Astrocyte of the cerebellum (primary cell): ENCODE measurements at regions not wholly inside any gene's neighbourhood (a gene's known extent, or its start where the extent isn't known, plus 50 kb on each side); places are given as distances from the start of the nearest gene placed in this dataset.

Experiments used
- DNase-seq: peaks from one replicate; pipeline ENCODE4 v3.0.0-alpha.2; 2011; ENCODE audit warnings: low read depth
- H3K4me3 ChIP-seq: 2 replicates; pipeline ENCODE4 v1.5.1; 2011; ENCODE audit warnings: mild to moderate bottlenecking, low read depth, low read length, moderate library complexity
- in situ Hi-C: cut with HindIII; loops from 2 replicates; pipeline ENCODE4 v1.10.0; 2017; ENCODE audit warnings: low sequenced_read_pairs
- TF ChIP-seq, protein P1 (sequence below): IDR thresholded peaks from 2 replicates; pipeline ENCODE4 v1.5.1; 2012; ENCODE audit warnings: low read length, low read depth, moderate library complexity, mild to moderate bottlenecking; ENCODE audit errors: missing control alignments

DNA sequence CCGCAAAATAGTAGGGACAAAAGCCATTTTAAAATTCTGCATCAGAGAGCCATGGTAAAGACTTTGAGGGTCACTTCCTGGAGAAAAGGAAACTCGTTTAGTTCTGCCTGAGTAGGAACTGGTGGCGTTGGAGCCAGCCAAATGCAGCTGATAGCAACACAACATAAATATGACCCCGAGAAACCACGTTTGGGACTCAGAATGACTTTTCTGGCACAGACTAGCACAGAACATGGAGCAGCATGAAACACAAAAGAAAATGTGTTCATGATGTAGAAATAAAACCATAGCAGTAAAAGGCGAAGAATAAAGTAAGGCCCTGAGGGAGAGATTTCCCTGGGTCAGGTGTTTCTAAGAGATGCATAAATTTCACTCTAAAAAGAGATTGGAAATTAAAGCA lies 149.2 kb upstream of the KLHL29 start:
- DNase-seq: no peak
- TF ChIP-seq, protein P1, sequence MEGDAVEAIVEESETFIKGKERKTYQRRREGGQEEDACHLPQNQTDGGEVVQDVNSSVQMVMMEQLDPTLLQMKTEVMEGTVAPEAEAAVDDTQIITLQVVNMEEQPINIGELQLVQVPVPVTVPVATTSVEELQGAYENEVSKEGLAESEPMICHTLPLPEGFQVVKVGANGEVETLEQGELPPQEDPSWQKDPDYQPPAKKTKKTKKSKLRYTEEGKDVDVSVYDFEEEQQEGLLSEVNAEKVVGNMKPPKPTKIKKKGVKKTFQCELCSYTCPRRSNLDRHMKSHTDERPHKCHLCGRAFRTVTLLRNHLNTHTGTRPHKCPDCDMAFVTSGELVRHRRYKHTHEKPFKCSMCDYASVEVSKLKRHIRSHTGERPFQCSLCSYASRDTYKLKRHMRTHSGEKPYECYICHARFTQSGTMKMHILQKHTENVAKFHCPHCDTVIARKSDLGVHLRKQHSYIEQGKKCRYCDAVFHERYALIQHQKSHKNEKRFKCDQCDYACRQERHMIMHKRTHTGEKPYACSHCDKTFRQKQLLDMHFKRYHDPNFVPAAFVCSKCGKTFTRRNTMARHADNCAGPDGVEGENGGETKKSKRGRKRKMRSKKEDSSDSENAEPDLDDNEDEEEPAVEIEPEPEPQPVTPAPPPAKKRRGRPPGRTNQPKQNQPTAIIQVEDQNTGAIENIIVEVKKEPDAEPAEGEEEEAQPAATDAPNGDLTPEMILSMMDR: no peak
- in situ Hi-C loops: no loop called here
- no peak overlapping the region for H3K4me3 ChIP-seq

DNA sequence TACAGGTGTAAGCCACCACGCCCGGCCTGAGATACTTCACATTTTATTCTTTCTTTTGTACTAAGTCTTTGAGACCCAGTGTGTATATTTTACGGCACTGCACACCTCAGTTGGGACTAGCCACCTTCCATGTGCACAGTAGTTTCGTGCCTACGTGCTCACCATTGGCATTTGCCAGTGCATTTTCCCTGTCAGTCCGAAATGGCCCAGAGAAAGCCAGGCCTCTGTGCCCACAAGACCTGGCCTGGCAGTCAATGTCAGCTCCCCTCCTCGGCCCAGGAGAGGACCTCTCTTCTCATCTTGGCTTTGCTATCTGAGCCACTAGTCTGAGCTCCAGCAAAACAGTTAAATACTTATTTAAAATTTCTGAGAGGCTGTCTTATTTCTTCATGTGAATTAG lies 147.8 kb upstream of the KLHL29 start:
- TF ChIP-seq, protein P1: no peak
- no peak for DNase-seq
- in situ Hi-C loops: no loop called here
- H3K4me3 ChIP-seq: no peak overlapping the region

DNA sequence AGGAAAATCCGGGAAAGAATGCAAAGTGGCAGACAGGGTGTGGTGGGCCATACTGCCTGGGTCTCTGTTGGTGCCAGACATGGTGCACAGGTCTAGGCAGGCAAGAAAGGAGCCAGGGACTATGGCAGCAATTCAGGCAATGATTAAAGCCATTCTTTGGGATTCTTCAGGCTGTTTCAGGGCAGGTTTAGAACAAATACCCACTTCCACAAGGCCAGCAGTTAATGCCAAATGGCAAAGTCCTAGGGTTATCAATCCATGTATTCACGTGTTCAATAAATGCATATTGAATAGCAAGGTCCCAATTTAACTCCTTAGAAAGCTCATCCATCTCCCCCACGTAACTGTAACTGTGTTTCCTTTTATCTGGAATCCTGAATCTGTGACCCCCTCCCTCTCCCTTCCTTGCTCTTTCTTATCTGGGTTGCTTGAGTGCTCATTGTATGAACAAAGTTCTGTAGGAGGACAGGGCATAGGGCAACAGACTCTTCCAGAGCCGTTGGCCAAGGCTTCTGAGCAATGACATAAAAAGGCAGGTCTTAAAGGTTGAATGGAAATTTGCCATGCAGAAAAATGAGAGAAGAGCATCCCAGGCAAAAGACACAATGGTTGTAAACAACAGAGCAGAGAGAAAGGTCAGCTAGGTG lies 146.8 kb upstream of the KLHL29 start:
- H3K4me3 ChIP-seq: no peak overlapping the region
- TF ChIP-seq, protein P1: no peak
- DNase-seq: no peak
- in situ Hi-C loops: no loop called here

DNA sequence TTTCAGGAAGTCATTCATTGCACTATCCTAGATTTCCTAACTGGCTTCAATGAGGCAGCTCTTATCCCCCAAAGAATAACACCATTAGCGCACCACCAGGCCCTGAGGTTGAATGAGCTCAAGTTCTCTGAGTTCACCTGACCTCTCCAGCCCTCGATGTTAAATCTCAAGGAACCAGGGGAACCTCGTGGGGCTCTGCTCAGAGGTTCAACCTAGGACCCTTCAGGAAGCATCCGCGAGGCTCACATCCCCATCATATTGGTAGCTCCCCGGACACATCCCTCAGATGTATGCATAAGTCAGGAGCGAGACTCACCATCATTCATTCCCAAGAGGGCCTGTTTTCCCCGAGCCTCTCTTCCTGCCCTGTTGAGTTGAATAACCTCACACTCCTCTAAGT lies 145.6 kb upstream of the KLHL29 start:
- no peak overlapping the region for H3K4me3 ChIP-seq
- no peak for DNase-seq
- in situ Hi-C loops: no loop called here
- TF ChIP-seq, protein P1: no peak

DNA sequence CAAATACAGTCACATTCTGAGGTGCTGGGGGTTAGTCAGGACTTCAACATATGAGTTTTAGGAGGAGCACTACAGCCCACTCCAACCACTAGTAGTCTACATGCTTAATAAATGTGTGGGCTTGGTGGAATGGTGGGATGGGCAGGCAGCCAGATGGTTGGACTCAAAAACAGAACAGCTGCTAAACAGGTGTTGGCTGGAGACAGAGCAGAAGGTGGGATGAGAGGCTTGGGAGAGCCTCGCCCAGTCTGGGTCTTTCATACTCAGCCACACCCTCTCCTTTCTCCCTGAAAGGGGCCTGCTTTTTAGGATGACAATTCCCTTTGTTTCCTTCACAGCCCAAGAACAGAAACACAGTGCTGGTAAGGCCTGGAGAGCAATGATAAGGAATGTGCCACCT lies 143.9 kb upstream of the KLHL29 start:
- DNase-seq: no peak
- TF ChIP-seq, protein P1: no peak
- H3K4me3 ChIP-seq: no peak overlapping the region
- in situ Hi-C loops: no loop called here

DNA sequence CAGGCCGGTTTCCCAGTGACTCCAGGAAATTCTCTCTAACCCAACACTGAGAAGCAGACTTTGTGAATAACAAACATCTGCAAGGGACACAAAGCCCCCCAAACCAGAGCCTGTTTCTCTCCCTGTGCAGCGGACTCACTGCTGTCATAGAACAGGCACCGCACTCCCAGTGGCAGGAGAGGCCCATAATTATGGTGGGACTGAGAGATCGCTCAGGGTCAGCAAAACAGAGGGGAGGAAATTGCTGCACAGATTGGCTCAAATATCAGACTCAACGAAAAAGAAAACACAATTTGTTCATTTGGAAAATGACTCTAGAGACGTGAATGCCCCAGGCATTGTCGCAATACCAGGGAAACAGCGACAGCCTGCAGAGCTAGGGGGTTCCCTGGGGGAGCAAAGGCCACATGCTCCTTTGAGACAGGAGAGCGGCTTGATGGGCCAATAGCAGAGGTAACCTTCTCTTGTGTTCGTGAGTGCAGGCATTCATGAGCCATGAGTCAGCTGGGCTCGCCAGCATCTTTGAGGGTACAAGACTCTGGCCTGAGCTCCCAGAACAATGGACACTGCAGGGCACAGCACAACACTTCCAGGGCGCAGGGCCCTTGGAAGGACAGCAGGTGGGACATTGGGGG lies 143.3 kb upstream of the KLHL29 start:
- in situ Hi-C loops: no loop called here
- no peak overlapping the region for H3K4me3 ChIP-seq
- TF ChIP-seq, protein P1: no peak

More for the DNA sequence above, 143.3 kb upstream of the KLHL29 start:
- DNase-seq: no peak
